Tibial nerve (tissue), 3 donors: ENCODE measurements at regions not wholly inside any gene's neighbourhood (a gene's known extent, or its start where the extent isn't known, plus 50 kb on each side); places are given as distances from the start of the nearest gene placed in this dataset.

Experiments used
- CTCF ChIP-seq, 5 experiments: fragments of 200-600 bp in 3 of 5; fragments of 450-650 bp in 2 of 5; sonication (generic) in 3 of 5; IDR thresholded peaks; one replicate each; pipeline ENCODE4 v1.5.1; 2016 to 2019; ENCODE audit warnings: antibody characterized with exemption in 5 of 5, mild to moderate bottlenecking in 3 of 5, moderate library complexity in 2 of 5
- POLR2A ChIP-seq, 2 donors: fragments of 450-650 bp; IDR thresholded peaks; one replicate each; pipeline ENCODE4 v1.6.1; 2017; ENCODE audit warnings: antibody characterized with exemption in 2 of 2, mild to moderate bottlenecking in 2 of 2, moderate library complexity in 2 of 2

GRCh38 chr5:155594270-155594669 lies 580.7 kb downstream of the KIF4B start:
- TF ChIP-seq CTCF (IDR thresholded peaks at IDR 0.05) (no peak), POLR2A (IDR thresholded peaks at IDR 0.05) (no peak)
